HG02759 (cell line): ENCODE measurements at regions not wholly inside any gene's neighbourhood (a gene's known extent, or its start where the extent isn't known, plus 50 kb on each side); places are given as distances from the start of the nearest gene placed in this dataset.
"Not testable (repeated sequence)": the region's sequence is repeated elsewhere in the genome, so short reads cannot be mapped to it uniquely, and the experiment has no call there.

Source experiments
- ATAC-seq: cut with Tn5 transposase; IDR thresholded peaks from one replicate; pipeline ENCODE4 v1.9.1; 2021; ENCODE audit warnings: mild to moderate bottlenecking, moderate library complexity; ENCODE audit not compliant: unreplicated experiment

GRCh38 chr4:164615964-164616363, 138.0 kb upstream of the SMIM31 start:
- ATAC-seq: no peak

- no peak for ATAC-seq
These were observed 137.0 kb upstream of the SMIM31 start for GRCh38 chr4:164616961-164617360.

GRCh38 chr4:164617426-164617825, 136.5 kb upstream of the SMIM31 start:
- ATAC-seq: no peak

- ATAC-seq: no peak
These were observed 136.0 kb upstream of the SMIM31 start for GRCh38 chr4:164617911-164618310.

GRCh38 chr4:164621886-164622521, 131.9 kb upstream of the SMIM31 start:
- ATAC-seq: no peak

GRCh38 chr4:164623099-164623498, 130.8 kb upstream of the SMIM31 start:
- no peak for ATAC-seq

GRCh38 chr4:164639001-164639400, 114.9 kb upstream of the SMIM31 start:
- no peak for ATAC-seq

GRCh38 chr4:164648151-164648848, 105.6 kb upstream of the SMIM31 start:
- ATAC-seq: no peak

GRCh38 chr4:164648849-164649212, 105.1 kb upstream of the SMIM31 start:
- no peak for ATAC-seq

- no peak for ATAC-seq
These were observed 94.2 kb upstream of the SMIM31 start for GRCh38 chr4:164659765-164660164.

- ATAC-seq: not testable (repeated sequence)
These were observed 77.8 kb upstream of the SMIM31 start for GRCh38 chr4:164676152-164676551.

GRCh38 chr4:164683040-164683439, 70.9 kb upstream of the SMIM31 start:
- ATAC-seq: no peak

GRCh38 chr4:164695650-164696049, 58.3 kb upstream of the SMIM31 start:
- ATAC-seq: no peak

GRCh38 chr4:164700471-164700870, 53.5 kb upstream of the SMIM31 start:
- no peak for ATAC-seq

GRCh38 chr4:164701665-164702064, 52.3 kb upstream of the SMIM31 start:
- ATAC-seq: peak; percentile 86
